Activated CD4-positive, alpha-beta T cell treated with anti-CD3 and anti-CD28 coated beads, Interleukin-2, amount 10 ng/mL, durations not matched to agents 7 days and 5 days (primary cell): ENCODE measurements at regions not wholly inside any gene's neighbourhood (a gene's known extent, or its start where the extent isn't known, plus 50 kb on each side); places are given as distances from the start of the nearest gene placed in this dataset.
"Not testable (repeated sequence)": the region's sequence is repeated elsewhere in the genome, so short reads cannot be mapped to it uniquely, and the experiment has no call there.

ENCODE experiments used
- CTCF ChIA-PET: fragments of 350-600 bp; sonication (Branson Sonifier 250); formaldehyde crosslinking; loops from one replicate; lab custom pipeline; 2021; ENCODE audit warnings: antibody characterized with exemption; lab: Charles Lee
- POLR2A ChIA-PET: fragments of 350-600 bp; sonication (Branson Sonifier 250); formaldehyde crosslinking; loops from one replicate; lab custom pipeline; 2021; ENCODE audit warnings: antibody characterized with exemption; lab: Charles Lee
- DNase-seq: peaks from one replicate; pipeline ENCODE4 v3.0.0-alpha.2; 2020
- H3K27ac Mint-ChIP-seq: one replicate; pipeline ENCODE4 v1.8.0; 2021; ENCODE audit warnings: mild to moderate bottlenecking, moderate library complexity, mixed read lengths
- H3K27me3 Mint-ChIP-seq: one replicate; pipeline ENCODE4 v1.8.0; 2021; ENCODE audit warnings: mixed read lengths
- H3K36me3 Mint-ChIP-seq: one replicate; pipeline ENCODE4 v1.8.0; 2021; ENCODE audit warnings: low read depth, mixed read lengths
- H3K4me1 Mint-ChIP-seq: one replicate; pipeline ENCODE4 v1.8.0; 2021; ENCODE audit warnings: mixed read lengths
- H3K4me3 Mint-ChIP-seq: one replicate; pipeline ENCODE4 v1.8.0; 2021; ENCODE audit warnings: mild to moderate bottlenecking, moderate library complexity, mixed read lengths
- H3K9me3 Mint-ChIP-seq: one replicate; pipeline ENCODE4 v1.8.0; 2021; ENCODE audit warnings: mixed read lengths

- POLR2A ChIA-PET: no interaction called here
- no peaks in the 10 kb centered on the region for H3K27me3 Mint-ChIP-seq
- no peaks in the 10 kb centered on the region for H3K4me1 Mint-ChIP-seq
- H3K27ac Mint-ChIP-seq: no peak overlapping the region
- no peak overlapping the region for H3K4me3 Mint-ChIP-seq
- no peak for DNase-seq
- H3K36me3 Mint-ChIP-seq: no peaks in the 10 kb centered on the region
- H3K9me3 Mint-ChIP-seq: peaks cover 11% of the 10 kb centered on the region
- CTCF ChIA-PET: no interaction called here
Measured at GRCh38 chr4:58871509-58871908, 1761.3 kb upstream of the IGFBP7 start.

- Mint-ChIP-seq H3K36me3 (no peaks in the 10 kb centered on the region), H3K9me3 (peaks cover 5% of the 10 kb centered on the region), H3K4me3 (no peak overlapping the region), H3K27ac (no peak overlapping the region), H3K27me3 (no peaks in the 10 kb centered on the region), H3K4me1 (no peaks in the 10 kb centered on the region)
- POLR2A ChIA-PET: no interaction called here
- no peak for DNase-seq
- CTCF ChIA-PET: no interaction called here
Measured at GRCh38 chr4:58849026-58849425, 1738.8 kb upstream of the IGFBP7 start.

GRCh38 chr4:58843455-58843854 is 1733.3 kb upstream of the IGFBP7 start:
- Mint-ChIP-seq H3K4me3 (no peak overlapping the region), H3K27me3 (no peaks in the 10 kb centered on the region), H3K4me1 (no peaks in the 10 kb centered on the region), H3K27ac (no peak overlapping the region), H3K36me3 (no peaks in the 10 kb centered on the region), H3K9me3 (peaks cover 9% of the 10 kb centered on the region)
- CTCF ChIA-PET: no interaction called here
- no peak for DNase-seq
- POLR2A ChIA-PET: no interaction called here

GRCh38 chr4:58833126-58833525 is 1722.9 kb upstream of the IGFBP7 start:
- H3K27ac Mint-ChIP-seq: no peak overlapping the region
- no peaks in the 10 kb centered on the region for H3K27me3 Mint-ChIP-seq
- H3K36me3 Mint-ChIP-seq: no peaks in the 10 kb centered on the region
- DNase-seq: no peak
- ChIA-PET CTCF (no interaction called here), POLR2A (no interaction called here)
- no peaks in the 10 kb centered on the region for H3K4me1 Mint-ChIP-seq
- H3K4me3 Mint-ChIP-seq: no peak overlapping the region
- H3K9me3 Mint-ChIP-seq: peaks cover 3% of the 10 kb centered on the region

- H3K9me3 Mint-ChIP-seq: peaks cover 7% of the 10 kb centered on the region
- POLR2A ChIA-PET: no interaction called here
- H3K36me3 Mint-ChIP-seq: no peaks in the 10 kb centered on the region
- no peaks in the 10 kb centered on the region for H3K27me3 Mint-ChIP-seq
- DNase-seq: no peak
- no peak overlapping the region for H3K4me3 Mint-ChIP-seq
- no peaks in the 10 kb centered on the region for H3K4me1 Mint-ChIP-seq
- CTCF ChIA-PET: no interaction called here
- no peak overlapping the region for H3K27ac Mint-ChIP-seq
Measured at GRCh38 chr4:58825278-58825677, 1715.1 kb upstream of the IGFBP7 start.

- CTCF ChIA-PET, DNase-seq, H3K4me3 Mint-ChIP-seq, H3K9me3 Mint-ChIP-seq, H3K27ac Mint-ChIP-seq, H3K36me3 Mint-ChIP-seq, H3K4me1 Mint-ChIP-seq, H3K27me3 Mint-ChIP-seq, POLR2A ChIA-PET: not testable (repeated sequence)
Measured at GRCh38 chr4:58818560-58818959, 1708.4 kb upstream of the IGFBP7 start.

GRCh38 chr4:58809948-58810347 is 1699.8 kb upstream of the IGFBP7 start:
- no peaks in the 10 kb centered on the region for H3K9me3 Mint-ChIP-seq

GRCh38 chr4:58809366-58809765 is 1699.2 kb upstream of the IGFBP7 start:
- H3K27me3 Mint-ChIP-seq: no peaks in the 10 kb centered on the region
- H3K27ac Mint-ChIP-seq: no peak overlapping the region
- no peaks in the 10 kb centered on the region for H3K4me1 Mint-ChIP-seq
- H3K36me3 Mint-ChIP-seq: no peaks in the 10 kb centered on the region
- no peaks in the 10 kb centered on the region for H3K9me3 Mint-ChIP-seq
- H3K4me3 Mint-ChIP-seq: no peak overlapping the region
- CTCF ChIA-PET: no interaction called here
- DNase-seq: no peak
- POLR2A ChIA-PET: no interaction called here

More at GRCh38 chr4:58809948-58810347, 1699.8 kb upstream of the IGFBP7 start:
- no peak overlapping the region for H3K4me3 Mint-ChIP-seq
- no peak overlapping the region for H3K27ac Mint-ChIP-seq
- no peaks in the 10 kb centered on the region for H3K36me3 Mint-ChIP-seq
- no peak for DNase-seq
- ChIA-PET POLR2A (no interaction called here), CTCF (no interaction called here)
- H3K27me3 Mint-ChIP-seq: no peaks in the 10 kb centered on the region
- H3K4me1 Mint-ChIP-seq: no peaks in the 10 kb centered on the region

GRCh38 chr4:58808817-58809216 is 1698.6 kb upstream of the IGFBP7 start:
- Mint-ChIP-seq H3K4me3 (no peak overlapping the region), H3K27me3 (no peaks in the 10 kb centered on the region), H3K4me1 (no peaks in the 10 kb centered on the region), H3K9me3 (no peaks in the 10 kb centered on the region), H3K36me3 (no peaks in the 10 kb centered on the region), H3K27ac (no peak overlapping the region)
- POLR2A ChIA-PET: no interaction called here
- CTCF ChIA-PET: no interaction called here
- DNase-seq: no peak

- POLR2A ChIA-PET: no interaction called here
- DNase-seq: no peak
- Mint-ChIP-seq H3K4me3 (no peak overlapping the region), H3K36me3 (no peaks in the 10 kb centered on the region), H3K27ac (no peak overlapping the region), H3K4me1 (no peaks in the 10 kb centered on the region), H3K9me3 (no peaks in the 10 kb centered on the region), H3K27me3 (no peaks in the 10 kb centered on the region)
- CTCF ChIA-PET: no interaction called here
Measured at GRCh38 chr4:58807843-58808615, 1697.8 kb upstream of the IGFBP7 start.

- Mint-ChIP-seq H3K9me3 (no peaks in the 10 kb centered on the region), H3K27me3 (no peaks in the 10 kb centered on the region)
- CTCF ChIA-PET: no interaction called here
Measured at GRCh38 chr4:58776627-58777026, 1666.4 kb upstream of the IGFBP7 start.

GRCh38 chr4:58767598-58767997 is 1657.4 kb upstream of the IGFBP7 start:
- Mint-ChIP-seq H3K27ac (no peak overlapping the region), H3K27me3 (no peaks in the 10 kb centered on the region), H3K4me3 (no peak overlapping the region), H3K4me1 (no peaks in the 10 kb centered on the region), H3K36me3 (no peaks in the 10 kb centered on the region), H3K9me3 (peaks cover 5% of the 10 kb centered on the region)
- ChIA-PET POLR2A (no interaction called here), CTCF (no interaction called here)
- DNase-seq: no peak

More at GRCh38 chr4:58776627-58777026, 1666.4 kb upstream of the IGFBP7 start:
- Mint-ChIP-seq H3K27ac (no peak overlapping the region), H3K4me3 (no peak overlapping the region), H3K4me1 (no peaks in the 10 kb centered on the region), H3K36me3 (no peaks in the 10 kb centered on the region)
- POLR2A ChIA-PET: no interaction called here
- DNase-seq: no peak

GRCh38 chr4:58766763-58767162 is 1656.6 kb upstream of the IGFBP7 start:
- no peaks in the 10 kb centered on the region for H3K27me3 Mint-ChIP-seq
- ChIA-PET CTCF (no interaction called here), POLR2A (no interaction called here)

GRCh38 chr4:58761563-58761962 is 1651.4 kb upstream of the IGFBP7 start:
- Mint-ChIP-seq H3K27me3 (no peaks in the 10 kb centered on the region), H3K4me3 (no peak overlapping the region), H3K27ac (no peak overlapping the region), H3K4me1 (no peaks in the 10 kb centered on the region), H3K36me3 (no peaks in the 10 kb centered on the region), H3K9me3 (no peaks in the 10 kb centered on the region)
- ChIA-PET CTCF (no interaction called here), POLR2A (no interaction called here)
- no peak for DNase-seq

More at GRCh38 chr4:58766763-58767162, 1656.6 kb upstream of the IGFBP7 start:
- no peaks in the 10 kb centered on the region for H3K4me1 Mint-ChIP-seq
- no peak overlapping the region for H3K27ac Mint-ChIP-seq
- no peak for DNase-seq
- peaks cover 5% of the 10 kb centered on the region for H3K9me3 Mint-ChIP-seq
- H3K4me3 Mint-ChIP-seq: no peak overlapping the region
- H3K36me3 Mint-ChIP-seq: no peaks in the 10 kb centered on the region
